Endothelial cell of umbilical vein (primary cell): ENCODE measurements at regions not wholly inside any gene's neighbourhood (a gene's known extent, or its start where the extent isn't known, plus 50 kb on each side); places are given as distances from the start of the nearest gene placed in this dataset.
A peak's percentile ranks its signal among the peaks of the same experiment; 100 is the strongest.

ENCODE experiments used
- BruUV-seq: library from RNA; stranded (reverse); fragments of 400-500 nt; replicated peaks from 2 replicates; lab custom pipeline; 2021; lab: Mats Ljungman, UMichigan
- CTCF ChIA-PET: fragments of 300-600, 350-600 bp; sonication (Branson Sonifier 250); formaldehyde crosslinking; loops from one replicate; lab custom pipeline; 2021; ENCODE audit warnings: antibody characterized with exemption, inconsistent platforms; lab: Charles Lee
- POLR2A ChIA-PET: fragments of 300-600, 350-600 bp; sonication (Branson Sonifier 250); formaldehyde crosslinking; loops from one replicate; lab custom pipeline; 2021; ENCODE audit warnings: antibody characterized with exemption, inconsistent platforms; lab: Charles Lee
- DNase-seq: peaks from one replicate; pipeline ENCODE4 v3.0.0-alpha.2; 2011; ENCODE audit warnings: low read depth, low spot score
- FAIRE-seq: peaks from 2 replicates; lab custom pipeline; 2011; peaks lifted over from hg19 to GRCh38; lab: Jason Lieb, UNC
- H2AFZ ChIP-seq: 2 replicates; pipeline ENCODE4 v1.6.0; 2012; ENCODE audit warnings: low read depth, low read length, control low read depth, inconsistent platforms
- H3K27ac ChIP-seq: 2 replicates; pipeline ENCODE4 v1.5.1; 2011; ENCODE audit warnings: low read depth, mild to moderate bottlenecking, control low read depth, low read length, moderate library complexity; ENCODE audit not compliant: insufficient read depth
- H3K27me3 ChIP-seq, 2 experiments: 2 replicates each; pipeline versions ENCODE4 v1.6.0 to v1.6.1; 2011; ENCODE audit warnings: low read length in 2 of 2, mixed read lengths in 1 of 2; ENCODE audit not compliant: control insufficient read depth in 2 of 2, insufficient read depth in 2 of 2
- H3K36me3 ChIP-seq, 2 experiments: 2 replicates in 1 of 2; 3 replicates in 1 of 2; pipeline ENCODE4 v1.5.1; 2011; ENCODE audit warnings: low read length in 2 of 2, mild to moderate bottlenecking in 1 of 2, moderate library complexity in 1 of 2; ENCODE audit not compliant: control insufficient read depth in 2 of 2, insufficient read depth in 2 of 2; ENCODE audit errors: extremely low read depth in 1 of 2
- H3K4me1 ChIP-seq: 3 replicates; pipeline ENCODE4 v1.5.1; 2011; ENCODE audit warnings: mild to moderate bottlenecking, low read length; ENCODE audit not compliant: control insufficient read depth, insufficient read depth; ENCODE audit errors: extremely low read depth
- H3K4me2 ChIP-seq: 2 replicates; pipeline ENCODE4 v1.6.1; 2011; ENCODE audit warnings: low read length, control low read depth, mixed read lengths; ENCODE audit not compliant: insufficient read depth
- H3K4me3 ChIP-seq, 3 experiments: fragments of 200-600 bp in 1 of 3; sonication (generic), shearing (Covaris generic) in 1 of 3; replicated peaks in 1 of 3; 2 replicates each; pipeline ENCODE4 v1.5.1; 2011 to 2016; ENCODE audit warnings: control low read depth in 3 of 3, low read length in 3 of 3, mild to moderate bottlenecking in 2 of 3, inconsistent platforms in 1 of 3, low read depth in 1 of 3, moderate library complexity in 1 of 3; ENCODE audit not compliant: insufficient read depth in 1 of 3
- H3K79me2 ChIP-seq: 2 replicates; pipeline ENCODE4 v1.6.0; 2012; ENCODE audit warnings: low read length, inconsistent platforms; ENCODE audit not compliant: control insufficient read depth, insufficient read depth
- H3K9ac ChIP-seq: replicated peaks from 2 replicates; pipeline ENCODE3; 2011; ENCODE audit warnings: low read length, control low read depth; ENCODE audit not compliant: insufficient read depth; ENCODE audit errors: extremely low read depth
- H3K9me1 ChIP-seq: replicated peaks from 3 replicates; pipeline ENCODE4 v1.6.0; 2011; ENCODE audit warnings: mild to moderate bottlenecking, low read length; ENCODE audit not compliant: control insufficient read depth, insufficient read depth; ENCODE audit errors: extremely low read depth
- H3K9me3 ChIP-seq: replicated peaks from 2 replicates; pipeline ENCODE4 v1.5.1; 2012; ENCODE audit warnings: low read length, inconsistent platforms; ENCODE audit not compliant: control insufficient read depth, insufficient read depth
- H4K20me1 ChIP-seq: replicated peaks from 2 replicates; pipeline ENCODE3; 2011; ENCODE audit warnings: mild to moderate bottlenecking, low read length; ENCODE audit not compliant: control insufficient read depth, insufficient read depth; ENCODE audit errors: extremely low read depth
- EZH2 ChIP-seq: IDR thresholded peaks from 2 replicates; pipeline ENCODE4 v1.6.1; 2012; ENCODE audit warnings: borderline replicate concordance, low read depth, mild to moderate bottlenecking, moderate library complexity, low read length, inconsistent platforms; ENCODE audit not compliant: severe bottlenecking
- FOS ChIP-seq: IDR thresholded peaks from 2 replicates; pipeline ENCODE4 v1.6.1; 2011; ENCODE audit warnings: mild to moderate bottlenecking, low read length, moderate library complexity, borderline replicate concordance; ENCODE audit not compliant: insufficient read depth
- GATA2 ChIP-seq: IDR thresholded peaks from 2 replicates; pipeline ENCODE4 v1.7.0; 2011; ENCODE audit warnings: low read depth, mild to moderate bottlenecking, moderate library complexity, mixed read lengths, low read length; ENCODE audit not compliant: insufficient read length, insufficient read depth
- JUN ChIP-seq: IDR thresholded peaks from 2 replicates; pipeline ENCODE4 v1.6.1; 2011; ENCODE audit warnings: borderline replicate concordance, low read depth; ENCODE audit not compliant: insufficient read length, insufficient read depth
- MYC ChIP-seq: IDR thresholded peaks from one replicate; pipeline ENCODE4 v1.6.1; 2011; ENCODE audit warnings: mild to moderate bottlenecking, low read depth, low read length
- POLR2A ChIP-seq: IDR thresholded peaks from 2 replicates; pipeline ENCODE4 v1.6.1; 2012; ENCODE audit warnings: low read depth, mild to moderate bottlenecking, control low read depth, low read length
- POLR2AphosphoS5 ChIP-seq: IDR thresholded peaks from 2 replicates; pipeline ENCODE4 v1.6.1; 2012; ENCODE audit warnings: low read depth, mild to moderate bottlenecking, control low read depth, low read length, moderate library complexity; ENCODE audit not compliant: insufficient read depth
- dilution Hi-C: fragments of 300-500 bp; cut with MboI; formaldehyde crosslinking; loops from one replicate; pipeline ENCODE4 v1.15.0; 2019; ENCODE audit warnings: low sequenced_read_pairs; ENCODE audit not compliant: extremely low pct_ligation_motif_present
- intact Hi-C: fragments of 100-400 bp; cut with micrococcal nuclease; formaldehyde crosslinking; loops from one replicate; pipeline ENCODE4 v1.10.0; 2022
- TF ChIP-seq, protein P1 (sequence below): IDR thresholded peaks from 2 replicates; pipeline ENCODE4 v1.6.1; 2011; ENCODE audit not compliant: insufficient read depth, insufficient read length
- TF ChIP-seq, protein P2 (sequence below), 2 donors: IDR thresholded peaks; 1 replicate in 1 of 2; 2 replicates in 1 of 2; pipeline ENCODE4 v1.5.1; 2011; ENCODE audit warnings: low read length in 2 of 2, mild to moderate bottlenecking in 2 of 2, moderate library complexity in 2 of 2, control low read depth in 1 of 2, inconsistent platforms in 1 of 2, low read depth in 1 of 2; ENCODE audit not compliant: insufficient read depth in 1 of 2; ENCODE audit errors: extremely low read depth in 1 of 2

DNA sequence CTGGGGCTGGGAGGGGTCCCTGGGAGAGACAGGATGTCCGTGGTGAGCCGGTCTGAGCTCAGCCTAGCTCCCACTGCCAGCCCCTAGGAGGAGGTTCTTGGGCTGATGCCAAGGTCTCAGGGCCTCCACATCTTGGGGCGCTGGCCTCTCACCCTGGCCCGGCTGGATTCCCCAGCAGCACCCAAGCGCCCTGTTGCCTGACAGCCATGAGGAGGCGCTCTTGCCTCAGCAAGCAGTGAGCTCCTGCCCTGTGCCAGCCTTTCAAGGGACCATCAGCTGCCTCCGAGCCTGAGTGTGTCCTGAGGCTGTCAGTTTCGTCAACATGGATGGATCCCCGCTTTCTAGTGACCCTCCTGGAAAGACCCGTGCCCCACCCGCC, 234.9 kb upstream of the CIBAR2 start:
- H3K4me1 ChIP-seq = peaks cover 5% of the 10 kb centered on the region
- no peak for FAIRE-seq

DNA sequence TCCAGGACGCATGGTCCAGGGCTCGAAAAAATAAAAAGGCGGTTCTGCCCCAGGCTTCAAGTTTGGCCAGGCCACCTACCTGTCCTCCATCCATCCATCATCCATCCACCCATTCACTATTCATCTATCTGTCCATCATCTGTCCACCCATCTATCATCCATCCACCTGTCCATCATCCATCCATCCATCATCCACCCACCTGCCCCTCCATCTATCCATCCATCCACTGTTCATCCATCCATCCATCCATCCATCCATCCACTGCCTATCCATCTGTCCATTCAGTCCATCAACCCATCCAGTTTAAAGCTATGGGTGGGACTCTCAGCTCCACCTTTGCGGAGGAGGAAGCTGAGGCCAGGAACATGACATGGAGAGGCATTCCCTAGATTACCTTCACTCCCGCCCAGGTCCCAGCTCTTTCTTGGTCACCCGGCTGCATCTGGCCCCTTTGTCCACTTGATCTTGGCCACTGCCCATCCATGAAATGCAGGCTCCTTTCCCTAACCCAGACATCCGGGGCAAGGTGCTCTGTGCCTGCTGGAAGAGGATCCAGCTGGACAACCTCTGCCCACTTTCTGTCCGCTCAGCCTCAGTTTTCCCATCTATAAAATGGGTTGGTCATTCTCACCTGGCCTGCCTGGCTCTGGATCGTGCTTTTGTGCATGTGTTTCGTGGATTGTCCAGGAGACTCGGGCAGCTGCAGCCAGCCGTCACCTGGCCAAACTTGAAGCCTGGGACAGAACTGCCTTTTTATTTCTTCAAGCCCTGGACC, 236.0 kb upstream of the CIBAR2 start:
- no peaks in the 10 kb centered on the region for H3K79me2 ChIP-seq
- no peak overlapping the region for H3K4me2 ChIP-seq
- ChIA-PET CTCF (interaction anchor here (1.0 to 1.9 kb wide), 7 partner anchors 14 to 262 kb away, joined by 3 to 13 read pairs (median 4); no protein-coding TSS in a partner anchor), POLR2A (no interaction called here)
- BruUV-seq = no TSS peak
- H3K27ac ChIP-seq = no peak overlapping the region
- no peaks in the 10 kb centered on the region for H3K9me3 ChIP-seq
- DNase-seq = no peak
- H3K27me3 ChIP-seq = no peaks in the 10 kb centered on the region
- H4K20me1 ChIP-seq = no peaks in the 10 kb centered on the region
- intact Hi-C loops = no loop called here
- no peak overlapping the region for H3K9ac ChIP-seq
- FAIRE-seq = no peak
- TF ChIP-seq EZH2 = no peak
- no peak for TF ChIP-seq FOS
- TF ChIP-seq, protein P1, sequence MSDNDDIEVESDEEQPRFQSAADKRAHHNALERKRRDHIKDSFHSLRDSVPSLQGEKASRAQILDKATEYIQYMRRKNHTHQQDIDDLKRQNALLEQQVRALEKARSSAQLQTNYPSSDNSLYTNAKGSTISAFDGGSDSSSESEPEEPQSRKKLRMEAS = no peak
- no peak for TF ChIP-seq POLR2AphosphoS5
- TF ChIP-seq, protein P2, sequence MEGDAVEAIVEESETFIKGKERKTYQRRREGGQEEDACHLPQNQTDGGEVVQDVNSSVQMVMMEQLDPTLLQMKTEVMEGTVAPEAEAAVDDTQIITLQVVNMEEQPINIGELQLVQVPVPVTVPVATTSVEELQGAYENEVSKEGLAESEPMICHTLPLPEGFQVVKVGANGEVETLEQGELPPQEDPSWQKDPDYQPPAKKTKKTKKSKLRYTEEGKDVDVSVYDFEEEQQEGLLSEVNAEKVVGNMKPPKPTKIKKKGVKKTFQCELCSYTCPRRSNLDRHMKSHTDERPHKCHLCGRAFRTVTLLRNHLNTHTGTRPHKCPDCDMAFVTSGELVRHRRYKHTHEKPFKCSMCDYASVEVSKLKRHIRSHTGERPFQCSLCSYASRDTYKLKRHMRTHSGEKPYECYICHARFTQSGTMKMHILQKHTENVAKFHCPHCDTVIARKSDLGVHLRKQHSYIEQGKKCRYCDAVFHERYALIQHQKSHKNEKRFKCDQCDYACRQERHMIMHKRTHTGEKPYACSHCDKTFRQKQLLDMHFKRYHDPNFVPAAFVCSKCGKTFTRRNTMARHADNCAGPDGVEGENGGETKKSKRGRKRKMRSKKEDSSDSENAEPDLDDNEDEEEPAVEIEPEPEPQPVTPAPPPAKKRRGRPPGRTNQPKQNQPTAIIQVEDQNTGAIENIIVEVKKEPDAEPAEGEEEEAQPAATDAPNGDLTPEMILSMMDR (IDR thresholded peaks at IDR 0.05; ENCODE audit: extremely low read depth in 1 of 2, insufficient read depth in 1 of 2, low read depth in 1 of 2, low read length in 2 of 2) = no peak
- no peak for TF ChIP-seq JUN
- no peak for TF ChIP-seq POLR2A
- no peak for TF ChIP-seq MYC
- dilution Hi-C loops = no loop called here
- H3K36me3 ChIP-seq = no peaks in the 10 kb centered on the region
- peaks cover 5% of the 10 kb centered on the region for H3K4me1 ChIP-seq
- H2AFZ ChIP-seq = no peak overlapping the region
- H3K4me3 ChIP-seq = no peak overlapping the region
- H3K9me1 ChIP-seq = no peaks in the 10 kb centered on the region

More for the DNA sequence above, 234.9 kb upstream of the CIBAR2 start:
- TF ChIP-seq, protein P2 (IDR thresholded peaks at IDR 0.05; ENCODE audit: extremely low read depth in 1 of 2, insufficient read depth in 1 of 2, low read depth in 1 of 2, low read length in 2 of 2) = peak in 1 of 2 donors; percentile 30
- no peak for TF ChIP-seq GATA2
- no peak for DNase-seq
- no TSS peak for BruUV-seq
- Histone ChIP-seq H3K79me2 (no peaks in the 10 kb centered on the region), H3K9me1 (no peaks in the 10 kb centered on the region), H4K20me1 (no peaks in the 10 kb centered on the region), H2AFZ (no peak overlapping the region), H3K36me3 (no peaks in the 10 kb centered on the region), H3K9me3 (no peaks in the 10 kb centered on the region), H3K9ac (no peak overlapping the region), H3K27ac (no peak overlapping the region), H3K4me2 (no peak overlapping the region), H3K27me3 (no peaks in the 10 kb centered on the region), H3K4me3 (no peak overlapping the region)
- intact Hi-C loops = no loop called here
- ChIA-PET POLR2A (no interaction called here), CTCF (interaction anchor here (0.6 to 1.9 kb wide), 10 partner anchors 9 to 269 kb away, joined by 3 to 13 read pairs (median 4); no protein-coding TSS in a partner anchor)
- dilution Hi-C loops = no loop called here
